NCI-H446 (cell line): ENCODE measurements at regions not wholly inside any gene's neighbourhood (a gene's known extent, or its start where the extent isn't known, plus 50 kb on each side); places are given as distances from the start of the nearest gene placed in this dataset.
A peak's percentile ranks its signal among the peaks of the same experiment; 100 is the strongest.
"Not testable (repeated sequence)": the region's sequence is repeated elsewhere in the genome, so short reads cannot be mapped to it uniquely, and the experiment has no call there.

Experiments used
- DNase-seq, 2 experiments: peaks; one replicate each; lab custom pipeline; 2025; lab: John Stamatoyannopoulos, UW

- DNase-seq = no peak
Measured at GRCh38 chr7:146057958-146058357, 58.6 kb upstream of the CNTNAP2 start.

GRCh38 chr7:146054909-146055308 lies 61.7 kb upstream of the CNTNAP2 start:
- DNase-seq = no peak

GRCh38 chr7:146053492-146053891 lies 63.1 kb upstream of the CNTNAP2 start:
- DNase-seq = no peak

- DNase-seq = not testable (repeated sequence)
Measured at GRCh38 chr7:146043310-146043709, 73.3 kb upstream of the CNTNAP2 start.

GRCh38 chr7:146028251-146028750 lies 88.3 kb upstream of the CNTNAP2 start:
- no peak for DNase-seq

GRCh38 chr7:146027243-146027642 lies 89.4 kb upstream of the CNTNAP2 start:
- no peak for DNase-seq

- peak in 1 of 2 experiments; percentile 0 for DNase-seq
Measured at GRCh38 chr7:146022776-146023175, 93.8 kb upstream of the CNTNAP2 start.

GRCh38 chr7:146019041-146020004 lies 97.3 kb upstream of the CNTNAP2 start:
- DNase-seq = not testable (repeated sequence)

GRCh38 chr7:146017366-146017765 lies 99.2 kb upstream of the CNTNAP2 start:
- DNase-seq = not testable (repeated sequence)

- not testable (repeated sequence) for DNase-seq
Measured at GRCh38 chr7:146014154-146014553, 102.4 kb upstream of the CNTNAP2 start.

GRCh38 chr7:146008293-146008692 lies 108.3 kb upstream of the CNTNAP2 start:
- DNase-seq = no peak

- DNase-seq = no peak
Measured at GRCh38 chr7:146004805-146005204, 111.8 kb upstream of the CNTNAP2 start.

- no peak for DNase-seq
Measured at GRCh38 chr7:146002431-146003078, 114.0 kb upstream of the CNTNAP2 start.

GRCh38 chr7:146002008-146002407 lies 114.6 kb upstream of the CNTNAP2 start:
- DNase-seq = no peak

- DNase-seq = no peak
Measured at GRCh38 chr7:146000882-146001281, 115.7 kb upstream of the CNTNAP2 start.

GRCh38 chr7:145989469-145989868 lies 127.1 kb upstream of the CNTNAP2 start:
- no peak for DNase-seq

- no peak for DNase-seq
Measured at GRCh38 chr7:145986248-145986874, 130.2 kb upstream of the CNTNAP2 start.

GRCh38 chr7:145978769-145979168 lies 137.8 kb upstream of the CNTNAP2 start:
- peak in 1 of 2 experiments; percentile 10 for DNase-seq

- DNase-seq = no peak
Measured at GRCh38 chr7:145959981-145960380, 156.6 kb upstream of the CNTNAP2 start.

GRCh38 chr7:145957160-145957890 lies 159.3 kb upstream of the CNTNAP2 start:
- no peak for DNase-seq

GRCh38 chr7:145951566-145951965 lies 165.0 kb upstream of the CNTNAP2 start:
- no peak for DNase-seq

GRCh38 chr7:145928937-145929336 lies 187.7 kb upstream of the CNTNAP2 start:
- DNase-seq = no peak
